H1 (cell line): ENCODE measurements at regions not wholly inside any gene's neighbourhood (a gene's known extent, or its start where the extent isn't known, plus 50 kb on each side); places are given as distances from the start of the nearest gene placed in this dataset.

Source experiments
- CTCF ChIA-PET: fragments of 300-600 bp; sonication (Branson Sonifier 250); formaldehyde crosslinking; loops from one replicate; lab custom pipeline; 2021; ENCODE audit not compliant: partially characterized antibody; lab: Charles Lee
- POLR2A ChIA-PET: fragments of 300-600 bp; sonication (Branson Sonifier 250); formaldehyde crosslinking; loops from one replicate; lab custom pipeline; 2021; ENCODE audit warnings: inconsistent platforms; ENCODE audit not compliant: partially characterized antibody; lab: Charles Lee
- DNase-seq, 2 experiments: peaks; one replicate each; pipeline versions ENCODE4 v3.0.0 to v3.0.0-alpha.2; 2010 to 2022; ENCODE audit warnings: low spot score in 2 of 2, low read depth in 1 of 2, mixed read lengths in 1 of 2
- FAIRE-seq: peaks from 2 replicates; lab custom pipeline; 2011; peaks lifted over from hg19 to GRCh38; lab: Jason Lieb, UNC
- H2AFZ ChIP-seq: 2 replicates; pipeline ENCODE4 v1.8.1; 2012; ENCODE audit warnings: low read length, inconsistent platforms
- H2AK5ac ChIP-seq: 2 replicates; pipeline ENCODE4 v1.6.1; 2013; ENCODE audit warnings: low read depth, low read length
- H2BK120ac ChIP-seq: replicated peaks from 2 replicates; pipeline ENCODE3; 2013; ENCODE audit warnings: low read depth, low read length, inconsistent platforms
- H2BK12ac ChIP-seq: 2 replicates; pipeline ENCODE4 v1.6.1; 2013; ENCODE audit warnings: low read depth, low read length
- H2BK15ac ChIP-seq: 2 replicates; pipeline ENCODE4 v1.6.1; 2013; ENCODE audit warnings: low read length
- H2BK20ac ChIP-seq: 2 replicates; pipeline ENCODE4 v1.6.1; 2013; ENCODE audit warnings: low read length
- H2BK5ac ChIP-seq: 2 replicates; pipeline ENCODE4 v1.6.1; 2013; ENCODE audit warnings: low read depth, low read length
- H3K14ac ChIP-seq: 2 replicates; pipeline ENCODE4 v1.6.1; 2013; ENCODE audit warnings: inconsistent platforms; ENCODE audit not compliant: insufficient read length
- H3K18ac ChIP-seq: 2 replicates; pipeline ENCODE4 v1.6.1; 2013; ENCODE audit warnings: low read length; ENCODE audit errors: extremely low read depth
- H3K23ac ChIP-seq: 2 replicates; pipeline ENCODE4 v1.6.1; 2013; ENCODE audit warnings: inconsistent platforms; ENCODE audit not compliant: insufficient read length
- H3K23me2 ChIP-seq: 2 replicates; pipeline ENCODE4 v1.6.1; 2013; ENCODE audit warnings: low read depth, low read length
- H3K27ac ChIP-seq: 2 replicates; pipeline ENCODE4 v1.6.1; 2011; ENCODE audit warnings: low read depth, low read length, inconsistent platforms
- H3K27me3 ChIP-seq, 4 experiments: replicated peaks in 1 of 4; 1 replicate in 1 of 4; 2 replicates in 3 of 4; pipeline versions ENCODE4 v1.6.1 to v1.8.1; 2011 to 2013; ENCODE audit warnings: low read length in 3 of 4, mild to moderate bottlenecking in 3 of 4, inconsistent platforms in 2 of 4, mixed read lengths in 2 of 4, moderate library complexity in 1 of 4; ENCODE audit not compliant: control insufficient read depth in 3 of 4, insufficient read depth in 3 of 4; ENCODE audit errors: extremely low read depth in 1 of 4
- H3K36me3 ChIP-seq, 4 experiments: 2 replicates each; pipeline versions ENCODE4 v1.6.1 to v1.8.1; 2011 to 2013; ENCODE audit warnings: mild to moderate bottlenecking in 4 of 4, low read length in 3 of 4, moderate library complexity in 2 of 4, control low read depth in 1 of 4, inconsistent platforms in 1 of 4; ENCODE audit not compliant: insufficient read depth in 4 of 4, control insufficient read depth in 2 of 4
- H3K4ac ChIP-seq: replicated peaks from 2 replicates; pipeline ENCODE3; 2013; ENCODE audit warnings: low read length, low read depth, mixed read lengths, inconsistent platforms; ENCODE audit not compliant: insufficient read length
- H3K4me1 ChIP-seq, 4 experiments: replicated peaks in 1 of 4; 1 replicate in 1 of 4; 2 replicates in 3 of 4; pipeline versions ENCODE4 v1.6.1 to v1.8.1; 2011 to 2013; ENCODE audit warnings: low read length in 3 of 4, inconsistent platforms in 2 of 4, mixed read lengths in 1 of 4; ENCODE audit not compliant: insufficient read depth in 4 of 4, control insufficient read depth in 3 of 4
- H3K4me2 ChIP-seq, 2 experiments: 2 replicates each; pipeline versions ENCODE4 v1.6.1 to v1.8.1; 2011 to 2013; ENCODE audit warnings: low read depth in 2 of 2, low read length in 2 of 2, control low read depth in 1 of 2, inconsistent platforms in 1 of 2, mild to moderate bottlenecking in 1 of 2; ENCODE audit not compliant: insufficient read depth in 1 of 2
- H3K4me3 ChIP-seq, 4 experiments: fragments of 200-600, 300-600 bp in 1 of 4; sonication (generic), shearing (Covaris generic), sonication (Bioruptor Twin) in 1 of 4; 2 replicates each; pipeline versions ENCODE4 v1.5.1 to v1.8.1; 2011 to 2016; ENCODE audit warnings: low read length in 4 of 4, low read depth in 3 of 4, control low read depth in 2 of 4, inconsistent platforms in 2 of 4, mild to moderate bottlenecking in 2 of 4, mixed read lengths in 1 of 4, moderate library complexity in 1 of 4; ENCODE audit not compliant: insufficient read depth in 2 of 4; ENCODE audit errors: extremely low read depth in 1 of 4
- H3K56ac ChIP-seq: replicated peaks from 2 replicates; pipeline ENCODE3; 2013; ENCODE audit warnings: low read depth, mild to moderate bottlenecking, mixed read lengths, low read length, inconsistent platforms; ENCODE audit not compliant: insufficient read length
- H3K79me1 ChIP-seq: 2 replicates; pipeline ENCODE4 v1.6.1; 2013; ENCODE audit warnings: low read depth, low read length, control low read depth
- H3K79me2 ChIP-seq, 2 experiments: 2 replicates each; pipeline versions ENCODE4 v1.6.1 to v1.8.1; 2012 to 2013; ENCODE audit warnings: low read length in 2 of 2, mild to moderate bottlenecking in 2 of 2, inconsistent platforms in 1 of 2; ENCODE audit not compliant: insufficient read depth in 2 of 2, control insufficient read depth in 1 of 2
- H3K9ac ChIP-seq, 4 experiments: replicated peaks in 1 of 4; 1 replicate in 1 of 4; 2 replicates in 3 of 4; pipeline versions ENCODE4 v1.6.1 to v1.8.1; 2011 to 2013; ENCODE audit warnings: low read depth in 3 of 4, low read length in 3 of 4, control low read depth in 2 of 4, mild to moderate bottlenecking in 2 of 4, moderate library complexity in 2 of 4, inconsistent platforms in 1 of 4; ENCODE audit errors: extremely low read depth in 1 of 4
- H3K9me3 ChIP-seq, 2 experiments: 2 replicates each; pipeline versions ENCODE4 v1.6.1 to v1.8.1; 2012 to 2013; ENCODE audit warnings: mild to moderate bottlenecking in 2 of 2, moderate library complexity in 2 of 2, control low read depth in 1 of 2, inconsistent platforms in 1 of 2, low read depth in 1 of 2, low read length in 1 of 2, mixed read lengths in 1 of 2; ENCODE audit not compliant: insufficient read depth in 2 of 2
- H4K20me1 ChIP-seq, 2 experiments: replicated peaks in 1 of 2; 2 replicates each; pipeline versions ENCODE3 to v1.8.1; 2011 to 2013; ENCODE audit warnings: inconsistent platforms in 2 of 2, low read length in 2 of 2, mild to moderate bottlenecking in 1 of 2; ENCODE audit not compliant: insufficient read depth in 2 of 2, control insufficient read depth in 1 of 2
- H4K5ac ChIP-seq: 2 replicates; pipeline ENCODE4 v1.6.1; 2013; ENCODE audit warnings: low read length, low read depth, mixed read lengths, inconsistent platforms; ENCODE audit not compliant: insufficient read length
- H4K8ac ChIP-seq: 2 replicates; pipeline ENCODE4 v1.8.0; 2013; ENCODE audit warnings: mild to moderate bottlenecking, moderate library complexity, low read length, inconsistent platforms; ENCODE audit not compliant: insufficient read depth; ENCODE audit errors: extremely low read depth
- H4K91ac ChIP-seq: replicated peaks from 2 replicates; pipeline ENCODE3; 2013; ENCODE audit warnings: low read length, mixed read lengths, inconsistent platforms; ENCODE audit not compliant: insufficient read length
- CHD7 ChIP-seq: fragments of 300-600 bp; sonication (generic); IDR thresholded peaks from 2 replicates; pipeline ENCODE4 v1.7.1; 2012; ENCODE audit warnings: low read length, moderate library complexity, mild to moderate bottlenecking, inconsistent platforms; ENCODE audit not compliant: insufficient replicate concordance
- WGBS, 2 experiments: shearing (Covaris generic) in 1 of 2; methylation state at CpG; one replicate each; pipeline versions ENCODE4 v1.1.6 to v1.1.7; 2013 to 2015; ENCODE audit warnings: low lambda C conversion rate in 2 of 2, mixed read lengths in 2 of 2, inconsistent platforms in 1 of 2, low coverage in 1 of 2, missing lambda C conversion rate in 1 of 2; ENCODE audit not compliant: insufficient replicate concordance in 2 of 2, insufficient coverage in 1 of 2, insufficient read length in 1 of 2; ENCODE audit errors: extremely low coverage in 1 of 2, missing lambda C conversion rate in 1 of 2; 5-methylcytosine and 5-hydroxymethylcytosine counted together

- ChIA-PET CTCF (interaction anchor here (1.4 kb wide), 1 partner anchor 10 kb away, joined by 3 read pairs; no protein-coding TSS in a partner anchor), POLR2A (no interaction called here)
- Histone ChIP-seq H3K9me3 (no peaks in the 10 kb centered on the region), H3K4me1 (no peaks in the 10 kb centered on the region), H4K5ac (no peak overlapping the region), H2BK15ac (no peak overlapping the region), H3K23ac (no peak overlapping the region), H2BK12ac (no peak overlapping the region), H3K23me2 (no peaks in the 10 kb centered on the region), H3K4me3 (no peak overlapping the region), H3K79me2 (no peaks in the 10 kb centered on the region), H3K56ac (no peak overlapping the region), H3K79me1 (no peaks in the 10 kb centered on the region), H3K14ac (no peak overlapping the region), H4K8ac (no peak overlapping the region), H4K91ac (no peak overlapping the region), H3K18ac (no peak overlapping the region), H3K27ac (no peak overlapping the region), H2BK120ac (no peak overlapping the region), H2BK20ac (no peak overlapping the region), H3K27me3 (no peaks in the 10 kb centered on the region), H3K36me3 (no peaks in the 10 kb centered on the region), H3K4ac (no peak overlapping the region), H3K4me2 (no peak overlapping the region), H2BK5ac (no peak overlapping the region), H4K20me1 (no peaks in the 10 kb centered on the region), H2AFZ (no peak overlapping the region), H3K9ac (no peak overlapping the region), H2AK5ac (no peak overlapping the region)
- WGBS, 2 experiments: 100% methylated on average over 1 of the region's 5 CpGs; no CpG with 5 or more reads in 1 of the 2 experiments
- FAIRE-seq: no peak
- no peak for DNase-seq
- no peak for TF ChIP-seq CHD7
Measured at GRCh38 chrX:145727476-145727875, 90.2 kb upstream of the SLITRK2 start.
